ENCODE measurements at regions not wholly inside any gene's neighbourhood (a gene's known extent, or its start where the extent isn't known, plus 50 kb on each side); places are given as distances from the start of the nearest gene placed in this dataset.

DNA sequence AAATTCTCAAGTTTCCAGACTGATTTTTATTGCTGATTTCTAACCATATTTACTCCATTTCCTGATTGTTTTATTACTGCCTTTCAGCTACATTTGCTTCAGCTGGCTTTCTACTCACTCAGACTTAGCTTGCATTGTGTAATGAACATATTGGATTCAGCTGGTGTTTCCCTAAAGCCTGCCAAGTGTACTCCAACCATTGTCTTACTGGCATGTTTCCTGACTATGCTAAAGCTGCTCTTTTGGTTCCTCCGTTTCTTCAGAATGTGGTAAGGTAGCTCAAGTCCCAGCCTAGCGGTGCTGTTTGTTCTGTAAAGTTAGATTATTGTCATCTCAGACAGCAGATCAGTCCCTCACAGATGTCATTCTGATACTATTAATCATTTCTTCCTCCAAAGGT, 53.1 kb upstream of the GLRA2 start:
- peak in 7 of 11 donors; percentile 26 to 50 (median 41) for DNase-seq (ENCODE audit: extremely low read depth in 1 of 11, low read depth in 9 of 11, low spot score in 4 of 11)

DNA sequence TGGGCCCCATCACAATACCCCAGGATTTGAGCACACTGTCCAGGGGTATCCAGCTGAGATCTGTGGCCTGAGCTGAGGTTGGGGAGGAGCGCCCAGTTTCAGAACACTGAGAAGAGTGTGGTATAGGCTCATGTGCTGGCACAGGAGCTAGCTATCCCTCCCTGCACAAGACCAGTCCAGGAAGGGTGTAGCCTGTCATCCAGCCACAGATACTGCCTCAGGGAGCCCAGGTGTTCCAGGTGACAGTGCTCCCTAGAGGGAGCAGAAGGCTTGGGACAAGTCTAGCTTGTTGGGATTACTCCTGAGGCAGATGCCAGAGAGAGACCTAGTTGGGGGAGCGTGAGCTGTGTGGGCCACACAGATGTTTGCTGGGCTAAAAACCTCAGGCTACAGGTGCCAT, 79.6 kb upstream of the GLRA2 start:
- DNase-seq (ENCODE audit: extremely low read depth in 1 of 11, low read depth in 9 of 11, low spot score in 4 of 11) = no peak

DNA sequence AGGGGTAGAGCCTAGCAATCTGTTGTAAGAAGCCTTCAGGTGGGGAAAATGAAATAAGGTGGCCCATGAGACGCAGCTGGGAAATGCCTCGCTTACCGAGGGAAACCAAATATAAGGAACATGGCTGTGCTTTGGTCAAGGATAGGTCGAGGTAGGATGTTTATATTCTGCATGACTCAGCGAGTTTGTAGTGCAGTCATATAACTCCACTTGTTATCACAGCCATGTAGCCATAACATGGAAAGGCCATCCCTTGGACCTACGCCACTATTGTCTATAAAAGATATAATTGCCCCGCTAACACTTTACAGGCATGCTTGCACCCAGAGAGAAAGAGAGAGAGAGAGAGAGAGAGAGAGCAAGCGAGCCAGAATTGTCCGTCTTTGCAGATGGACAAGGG, 80.9 kb upstream of the GLRA2 start:
- DNase-seq (ENCODE audit: extremely low read depth in 1 of 11, low read depth in 9 of 11, low spot score in 4 of 11) = no peak

DNA sequence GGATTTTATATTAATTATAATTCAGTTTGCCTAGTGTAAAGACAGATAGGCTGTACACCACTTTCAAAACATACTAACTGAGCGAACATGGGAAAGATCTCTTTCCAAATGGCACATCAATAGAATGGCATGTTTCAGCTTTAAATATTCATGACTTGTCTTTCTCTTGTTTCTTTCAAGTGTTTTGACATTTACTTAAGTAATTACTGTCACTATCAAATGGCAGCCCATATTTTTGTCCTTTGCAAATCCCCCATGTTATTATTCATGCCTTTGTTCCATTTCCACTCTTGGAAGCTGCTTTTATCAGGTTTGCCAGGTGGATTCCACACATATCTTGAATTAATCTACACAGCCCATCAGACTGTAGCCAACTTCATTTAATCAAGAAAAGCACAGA, 89.2 kb upstream of the GLRA2 start:
- no peak for DNase-seq (ENCODE audit: extremely low read depth in 1 of 11, low read depth in 9 of 11, low spot score in 4 of 11)

DNA sequence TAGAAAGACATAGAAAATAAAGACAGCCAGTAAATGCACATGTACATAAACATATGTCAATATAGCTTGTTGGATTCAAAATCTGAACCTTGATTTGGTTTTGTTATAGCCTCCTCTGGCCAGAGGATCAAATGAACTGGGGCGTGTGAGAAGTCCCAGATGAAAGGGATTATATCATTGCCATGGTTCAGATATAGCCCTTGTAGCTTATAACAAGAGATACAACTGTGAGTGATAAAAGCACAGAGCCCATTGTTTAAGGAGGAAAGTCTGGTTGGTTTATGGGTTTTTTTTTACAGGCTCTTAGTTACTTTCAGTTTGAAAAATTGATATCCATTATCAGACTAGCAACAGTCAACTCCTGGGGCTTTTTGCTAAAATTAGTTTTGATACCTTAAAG, 101.7 kb upstream of the GLRA2 start:
- no peak for DNase-seq (ENCODE audit: extremely low read depth in 1 of 11, low read depth in 9 of 11, low spot score in 4 of 11)

DNA sequence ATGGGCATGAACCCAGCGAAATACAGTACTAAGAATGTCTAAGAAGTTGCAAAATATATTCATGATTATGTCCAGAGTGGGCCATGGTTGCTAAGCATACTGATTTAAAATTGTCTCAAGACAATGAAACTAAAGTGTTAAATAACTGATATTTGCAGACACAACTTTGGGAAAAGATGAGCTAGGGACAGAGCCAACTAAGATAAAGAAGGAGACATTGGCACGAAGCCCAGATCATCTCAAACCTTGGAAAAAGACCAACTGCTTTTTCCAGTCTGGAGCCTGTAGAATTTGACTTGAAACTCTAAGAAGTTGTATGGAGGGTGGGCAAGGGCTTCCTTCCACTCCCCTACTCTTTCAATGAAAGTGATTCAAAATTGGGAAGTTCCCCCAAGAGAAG, 108.5 kb upstream of the GLRA2 start:
- peak in 1 of 11 donors; percentile 8 for DNase-seq (ENCODE audit: extremely low read depth in 1 of 11, low read depth in 9 of 11, low spot score in 4 of 11)

DNA sequence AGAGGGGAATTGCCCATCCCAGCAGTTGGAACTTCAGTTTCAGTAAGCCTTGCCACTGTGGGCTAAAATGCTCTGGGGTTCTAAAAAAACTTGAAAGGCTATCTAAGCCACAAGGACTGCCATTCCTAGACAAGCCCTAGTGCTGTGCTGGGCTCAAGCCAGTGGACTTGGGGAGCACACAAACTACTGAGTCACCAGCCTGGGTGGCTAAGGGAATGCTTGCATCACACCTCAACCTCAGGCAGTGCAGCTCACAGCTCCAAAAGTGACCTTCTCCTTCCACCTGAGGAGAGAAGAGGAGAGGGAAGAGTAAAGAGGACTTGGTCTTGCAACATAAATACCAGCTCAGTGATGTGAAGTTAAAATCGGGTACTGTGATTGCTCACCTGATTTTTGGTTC, 116.7 kb upstream of the GLRA2 start:
- no peak for DNase-seq (ENCODE audit: extremely low read depth in 1 of 11, low read depth in 9 of 11, low spot score in 4 of 11)

DNA sequence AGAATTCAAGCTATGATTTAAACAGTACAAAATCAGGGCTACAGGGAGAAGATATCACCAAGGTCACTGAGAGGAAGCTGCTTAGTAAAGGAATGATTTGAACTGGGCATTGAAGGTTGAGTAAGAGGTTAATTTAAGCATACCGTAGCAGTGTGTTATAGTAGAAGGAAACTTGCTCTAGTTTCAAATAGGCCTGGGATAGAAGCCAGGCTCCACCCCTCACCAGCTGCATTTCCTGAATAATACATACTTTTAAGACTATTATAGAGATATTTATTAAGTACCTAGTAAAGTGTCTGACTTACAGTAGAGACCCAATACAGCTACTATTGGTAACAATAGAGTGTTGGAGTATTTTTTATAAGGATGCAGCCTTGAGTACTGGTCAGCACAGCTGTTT, 118.0 kb upstream of the GLRA2 start:
- no peak for DNase-seq (ENCODE audit: extremely low read depth in 1 of 11, low read depth in 9 of 11, low spot score in 4 of 11)

DNA sequence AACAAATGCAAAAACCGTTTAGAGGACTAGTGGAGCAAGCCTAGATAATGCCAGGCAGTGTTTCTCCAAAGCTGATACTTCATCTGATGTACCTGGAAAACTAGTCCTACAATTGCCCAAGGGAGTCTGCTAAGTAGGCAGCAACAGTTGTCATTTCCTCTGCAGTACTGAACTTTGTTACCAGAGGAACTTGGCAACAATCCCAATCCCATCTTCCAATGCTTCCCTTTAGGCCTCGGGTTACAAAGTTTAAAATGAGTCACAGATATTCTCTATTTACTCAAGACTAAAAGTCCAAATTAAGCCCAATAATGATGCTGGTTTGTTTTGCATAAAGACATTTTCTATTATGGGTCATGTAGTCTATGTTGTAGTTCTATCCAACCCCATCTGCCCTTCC, 120.0 kb upstream of the GLRA2 start:
- no peak for DNase-seq (ENCODE audit: extremely low read depth in 1 of 11, low read depth in 9 of 11, low spot score in 4 of 11)

DNA sequence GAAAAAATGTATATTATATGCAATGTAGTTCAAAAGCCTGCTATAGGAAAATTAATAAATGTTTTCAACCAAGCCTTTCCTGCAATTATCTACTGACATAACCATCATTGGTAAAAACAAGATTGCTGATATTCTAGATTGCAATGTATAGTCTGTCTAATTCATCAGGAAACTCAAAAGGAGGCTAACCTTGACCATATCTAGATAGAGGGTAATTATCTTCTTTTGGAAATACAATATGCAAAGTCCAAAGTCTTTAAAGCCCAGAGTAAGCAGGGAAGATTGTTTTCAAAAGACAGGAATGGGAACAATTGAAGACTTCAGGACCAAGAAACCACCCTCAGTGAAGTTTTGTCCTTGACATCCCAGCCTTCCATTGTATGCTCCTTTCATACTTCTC, 123.1 kb upstream of the GLRA2 start:
- DNase-seq (ENCODE audit: extremely low read depth in 1 of 11, low read depth in 9 of 11, low spot score in 4 of 11) = no peak

DNA sequence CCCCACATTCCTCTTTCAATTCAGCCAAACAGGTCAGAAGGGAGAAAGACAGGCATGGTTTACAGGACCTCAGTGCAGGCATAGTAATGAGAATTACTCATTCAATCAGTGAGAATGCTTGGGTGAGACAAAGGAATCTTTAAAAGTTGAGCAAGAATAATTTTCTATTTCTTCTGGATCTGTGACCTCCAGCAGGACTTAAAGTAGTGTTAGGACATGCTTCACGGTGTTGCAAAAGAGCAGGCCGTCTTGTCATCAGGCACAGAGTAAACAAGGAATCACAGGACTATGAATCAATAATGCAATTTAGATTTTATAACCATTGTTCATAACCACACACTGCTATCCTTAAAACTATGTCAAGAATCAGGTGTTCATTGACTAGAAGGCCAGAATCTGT, 130.6 kb upstream of the GLRA2 start:
- DNase-seq (ENCODE audit: extremely low read depth in 1 of 11, low read depth in 9 of 11, low spot score in 4 of 11) = no peak

DNA sequence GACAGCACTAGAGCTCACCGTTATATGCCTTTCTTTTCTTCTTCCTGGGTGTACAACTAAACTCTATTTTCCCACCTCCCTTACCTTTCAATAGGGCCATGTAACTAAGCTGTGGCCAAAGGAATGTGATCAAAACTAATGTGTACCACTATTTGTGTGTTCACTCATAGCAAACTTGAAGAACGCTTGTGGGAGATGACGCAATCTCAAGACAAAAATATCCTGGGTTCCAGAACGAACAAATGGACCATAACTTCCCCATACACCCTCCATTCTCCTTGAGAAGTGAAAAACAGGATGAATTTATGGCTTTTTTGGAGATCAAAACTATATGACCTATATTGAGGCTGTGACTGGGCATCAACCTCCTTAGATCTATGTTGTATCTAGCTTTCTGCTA, 139.7 kb upstream of the GLRA2 start:
- DNase-seq (ENCODE audit: extremely low read depth in 1 of 11, low read depth in 9 of 11, low spot score in 4 of 11) = no peak

DNA sequence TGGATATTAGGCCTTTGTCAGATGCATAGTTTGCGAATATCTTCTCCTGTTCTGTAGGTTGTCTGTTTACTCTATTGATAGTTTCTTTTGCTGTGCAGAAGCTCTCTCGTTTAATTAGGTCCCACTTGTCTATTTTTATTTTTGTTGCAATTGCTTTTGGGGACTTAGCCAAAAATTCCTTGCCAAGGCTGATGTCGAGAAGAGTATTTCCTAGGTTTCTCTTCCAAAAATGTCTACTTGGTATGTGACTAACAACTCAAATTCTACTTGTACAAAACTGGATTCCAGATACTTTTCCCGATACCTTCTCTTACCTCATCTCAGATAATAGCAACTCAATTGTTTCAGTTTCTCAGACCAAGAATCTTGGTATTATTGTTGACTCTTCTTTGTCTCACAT, 142.4 kb upstream of the GLRA2 start:
- DNase-seq (ENCODE audit: extremely low read depth in 1 of 11, low read depth in 9 of 11, low spot score in 4 of 11) = no peak

DNA sequence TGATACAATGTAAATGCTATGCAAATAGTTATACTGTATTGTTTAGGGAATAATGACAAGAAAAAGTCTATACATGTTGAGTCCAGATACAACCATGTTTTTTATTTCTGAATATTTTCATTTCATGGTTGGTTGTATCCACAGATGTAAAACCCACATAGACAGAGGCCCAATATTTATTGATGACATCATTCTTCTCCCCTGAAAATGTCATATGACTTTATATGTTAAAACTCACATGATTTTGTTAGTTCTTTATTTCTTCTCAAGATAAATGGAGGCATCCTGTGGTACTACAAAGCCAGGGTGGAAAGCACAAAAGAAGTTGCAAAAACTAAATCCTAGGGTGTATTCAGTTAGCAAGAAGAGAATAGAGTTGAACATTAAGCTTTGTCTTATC, 149.3 kb upstream of the GLRA2 start:
- DNase-seq (ENCODE audit: extremely low read depth in 1 of 11, low read depth in 9 of 11, low spot score in 4 of 11) = no peak

DNA sequence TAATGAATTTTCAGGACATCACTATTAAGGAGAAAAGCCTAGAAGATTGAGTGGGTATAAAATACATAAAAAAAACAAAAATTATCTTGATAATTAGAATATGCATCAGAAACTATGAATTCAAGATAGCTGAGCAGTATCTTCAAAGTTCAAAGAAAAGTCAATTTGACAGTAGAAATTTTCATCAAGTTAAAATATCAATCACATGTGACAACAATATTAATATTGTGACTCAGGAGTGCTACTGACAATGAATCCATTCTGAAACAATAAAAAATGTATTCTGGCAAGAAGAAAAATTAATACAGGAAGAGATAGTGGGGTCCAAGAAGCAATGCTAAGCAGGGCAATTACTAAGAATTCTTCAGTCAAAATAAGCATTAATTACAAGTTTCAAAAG, 151.9 kb upstream of the GLRA2 start:
- no peak for DNase-seq (ENCODE audit: extremely low read depth in 1 of 11, low read depth in 9 of 11, low spot score in 4 of 11)

DNA sequence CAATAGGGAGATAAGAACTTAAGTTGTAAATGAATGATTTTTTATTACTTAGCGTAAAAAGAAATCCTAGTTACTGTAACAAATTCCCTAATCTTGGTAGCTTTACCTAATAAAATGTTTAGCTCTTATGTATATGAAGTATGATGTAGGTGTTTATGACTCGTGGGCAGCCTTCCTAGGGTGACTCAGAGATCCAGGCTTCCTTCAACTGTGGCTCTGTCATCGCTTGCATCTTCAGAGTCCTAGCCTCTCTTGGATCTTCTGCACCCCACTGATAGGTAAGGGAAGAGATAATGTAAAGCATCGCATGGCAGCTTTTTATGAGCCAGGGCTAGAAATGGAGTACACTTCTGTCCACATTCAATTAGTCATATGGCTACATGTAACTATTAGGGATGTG, 165.6 kb upstream of the GLRA2 start:
- DNase-seq (ENCODE audit: extremely low read depth in 1 of 11, low read depth in 9 of 11, low spot score in 4 of 11) = no peak

DNA sequence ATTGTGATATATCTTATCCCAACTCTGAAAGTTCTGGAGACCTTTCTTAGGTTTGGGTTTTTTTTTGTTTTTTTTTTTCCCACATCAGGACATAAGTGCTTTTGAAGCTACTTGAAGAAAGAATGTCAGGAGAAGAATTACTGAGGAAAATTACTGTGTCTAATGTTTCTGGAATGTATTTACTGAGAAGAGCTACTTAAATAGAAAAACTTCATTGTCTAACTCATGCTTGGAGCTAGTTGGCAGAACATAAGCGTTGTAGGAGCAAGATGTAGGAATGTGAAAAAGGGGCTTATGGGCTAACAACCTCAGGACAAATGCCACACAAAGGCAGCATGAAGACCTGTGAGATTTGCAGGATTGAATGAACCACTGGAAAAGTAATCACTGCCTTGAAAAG, 166.6 kb upstream of the GLRA2 start:
- no peak for DNase-seq (ENCODE audit: extremely low read depth in 1 of 11, low read depth in 9 of 11, low spot score in 4 of 11)

DNA sequence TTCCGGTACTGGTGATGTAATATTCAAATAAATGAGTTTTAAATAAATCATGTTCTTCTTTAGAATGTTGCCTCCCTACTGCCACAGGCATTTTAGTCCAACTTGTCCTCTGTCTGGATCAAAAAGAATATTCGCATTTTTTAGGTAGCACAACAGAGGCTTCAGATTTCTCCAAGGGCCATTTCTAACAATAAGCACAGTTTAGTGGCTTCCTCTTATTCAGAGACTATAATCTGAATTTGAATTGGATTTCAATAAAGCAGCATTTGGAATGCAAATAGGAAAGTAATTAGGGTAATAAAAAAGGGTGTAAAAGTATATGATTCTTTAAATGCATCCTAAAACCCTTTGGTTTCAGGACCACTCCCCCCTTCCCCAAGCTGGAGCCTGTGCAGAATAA, 167.9 kb upstream of the GLRA2 start:
- no peak for DNase-seq (ENCODE audit: extremely low read depth in 1 of 11, low read depth in 9 of 11, low spot score in 4 of 11)

DNA sequence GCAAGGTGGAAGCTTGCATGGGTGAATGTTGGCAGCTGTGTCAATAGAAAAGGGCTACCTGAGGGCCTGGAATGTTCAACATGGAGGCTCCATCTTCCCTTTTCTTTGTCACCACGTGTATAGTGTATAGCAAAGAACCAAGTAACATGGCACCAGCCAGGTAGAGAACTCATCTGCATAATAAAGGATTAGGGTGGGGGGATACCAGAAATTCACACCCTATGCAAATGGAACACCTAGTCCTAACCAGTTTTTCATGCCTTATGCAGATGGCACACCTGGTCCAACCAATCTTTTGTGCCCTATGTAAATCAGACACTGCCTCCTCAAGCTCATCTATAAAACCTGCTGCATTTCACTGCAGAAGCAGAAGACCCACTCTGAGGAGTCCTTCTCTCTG, 169.6 kb upstream of the GLRA2 start:
- DNase-seq (ENCODE audit: extremely low read depth in 1 of 11, low read depth in 9 of 11, low spot score in 4 of 11) = no peak

DNA sequence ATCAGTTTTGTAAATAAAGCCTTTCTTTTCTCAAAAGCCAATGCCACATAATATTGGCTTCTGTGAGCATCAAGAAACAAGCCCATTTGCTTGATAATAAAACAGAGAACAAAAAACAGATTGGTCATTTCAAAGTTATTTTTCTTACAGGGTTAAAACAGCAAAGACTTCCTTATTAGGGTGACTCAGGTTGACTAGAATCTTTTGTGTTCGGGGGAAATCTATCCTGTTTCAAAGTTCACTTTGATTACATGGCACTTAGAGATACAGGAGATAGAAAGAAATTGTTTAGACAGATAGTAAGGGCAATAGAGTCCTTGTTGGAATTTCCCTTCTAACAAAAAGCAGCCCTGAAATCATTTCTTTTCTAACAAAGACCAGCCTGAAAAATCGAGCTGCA, 170.0 kb upstream of the GLRA2 start:
- no peak for DNase-seq (ENCODE audit: extremely low read depth in 1 of 11, low read depth in 9 of 11, low spot score in 4 of 11)

DNA sequence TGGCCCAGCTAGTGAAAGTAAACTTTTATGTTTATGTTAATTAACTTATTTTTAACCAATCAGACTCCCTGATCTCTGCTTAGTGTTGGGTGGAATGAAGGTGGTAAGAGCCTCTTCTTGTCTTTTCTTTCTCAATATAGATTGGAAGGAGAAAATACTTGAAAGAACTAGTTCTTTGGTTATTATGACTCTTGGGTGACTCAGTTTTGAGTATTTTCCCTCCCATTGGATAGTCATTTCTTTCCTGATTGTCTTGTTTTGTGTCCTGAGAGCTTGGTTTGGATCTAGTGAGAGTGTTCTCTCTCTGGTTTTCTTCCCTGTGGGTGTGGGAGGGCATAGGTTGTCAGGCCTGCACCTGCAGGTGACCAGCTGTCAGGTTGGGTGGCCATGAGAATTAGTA, 172.0 kb upstream of the GLRA2 start:
- DNase-seq (ENCODE audit: extremely low read depth in 1 of 11, low read depth in 9 of 11, low spot score in 4 of 11) = no peak

DNA sequence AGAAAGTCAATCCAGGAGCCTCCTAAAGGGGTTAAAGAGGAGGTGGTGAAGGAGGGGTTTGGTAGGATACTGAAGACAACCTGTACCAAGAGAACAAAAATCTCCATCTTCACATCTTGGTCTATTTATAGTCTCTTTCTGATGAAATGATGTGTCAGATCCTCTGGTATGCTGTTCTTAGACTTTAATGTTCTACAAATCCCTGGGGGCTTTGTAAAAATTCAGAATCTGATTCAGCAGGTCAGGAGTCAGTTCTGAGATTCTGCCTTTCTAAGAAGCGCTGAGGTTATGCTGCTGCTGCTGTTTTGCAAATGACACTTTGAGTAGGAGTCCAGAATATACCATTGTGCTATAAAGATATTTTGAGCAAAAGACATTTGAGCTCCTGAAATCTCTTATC, 172.9 kb upstream of the GLRA2 start:
- no peak for DNase-seq (ENCODE audit: extremely low read depth in 1 of 11, low read depth in 9 of 11, low spot score in 4 of 11)

Data from renal cortex interstitium (tissue), 11 donors.